Stomach (tissue), 8 donors: ENCODE measurements at regions not wholly inside any gene's neighbourhood (a gene's known extent, or its start where the extent isn't known, plus 50 kb on each side); places are given as distances from the start of the nearest gene placed in this dataset.

Experiments used
- DNase-seq, 2 donors: peaks; one replicate each; pipeline versions ENCODE4 v3.0.0 to v3.0.0-alpha.2; 2013 to 2019
- H3K27ac ChIP-seq, 5 donors: fragments of 200-600 bp in 4 of 5; sonication (generic) in 4 of 5; one replicate each; pipeline ENCODE4 v1.5.1; 2013 to 2019; ENCODE audit warnings: mild to moderate bottlenecking in 1 of 5, moderate library complexity in 1 of 5
- H3K27me3 ChIP-seq, 3 donors: fragments of 200-600 bp; sonication (generic); one replicate each; pipeline ENCODE4 v1.5.1; 2017 to 2019; ENCODE audit warnings: mixed run types in 1 of 3
- H3K36me3 ChIP-seq, 4 donors: fragments of 200-600 bp; sonication (generic); 1 replicate in 3 of 4; 2 replicates in 1 of 4; pipeline ENCODE4 v1.5.1; 2016 to 2019
- H3K4me1 ChIP-seq, 4 donors: fragments of 200-600 bp; sonication (generic); one replicate each; pipeline ENCODE4 v1.5.1; 2016 to 2019
- H3K4me3 ChIP-seq, 4 donors: fragments of 200-600 bp; sonication (generic) in 3 of 4; one replicate each; pipeline ENCODE4 v1.5.1; 2016 to 2019; ENCODE audit warnings: mild to moderate bottlenecking in 1 of 4
- H3K9me3 ChIP-seq, 4 donors: fragments of 200-600 bp; sonication (generic); one replicate each; pipeline ENCODE4 v1.5.1; 2016 to 2019
- CTCF ChIP-seq, 7 experiments: fragments of 450-650 bp in 4 of 7; fragments of 200-600 bp in 3 of 7; sonication (generic) in 3 of 7; IDR thresholded peaks; one replicate each; pipeline ENCODE4 v1.5.1; 2016 to 2019; ENCODE audit warnings: antibody characterized with exemption in 7 of 7, control low read depth in 2 of 7, mild to moderate bottlenecking in 1 of 7
- EP300 ChIP-seq: sonication (generic); formaldehyde crosslinking; IDR thresholded peaks from one replicate; pipeline ENCODE4 v1.6.1; 2017; ENCODE audit warnings: antibody characterized with exemption
- POLR2A ChIP-seq, 4 donors: fragments of 450-650 bp; IDR thresholded peaks; one replicate each; pipeline ENCODE4 v1.6.1; 2016; ENCODE audit warnings: antibody characterized with exemption in 4 of 4, control low read depth in 2 of 4, mild to moderate bottlenecking in 1 of 4, moderate library complexity in 1 of 4
- POLR2AphosphoS5 ChIP-seq, 3 donors: sonication (generic); formaldehyde crosslinking; IDR thresholded peaks; one replicate each; pipeline ENCODE4 v1.6.1; 2016; ENCODE audit warnings: antibody characterized with exemption in 3 of 3
- WGBS, 5 donors: extraction: QIAGEN DNeasy Blood & Tissue Kit in 3 of 5; methylation state at CpG; one replicate each; pipeline versions ENCODE4 v1.1.5 to v1.1.7; 2013 to 2018; 5-methylcytosine and 5-hydroxymethylcytosine counted together
- intact Hi-C: fragments of 100-400 bp; cut with DNase I; formaldehyde crosslinking; loops from one replicate; pipeline ENCODE4 v1.15.1; 2023; ENCODE audit warnings: low total_unique reads
- donor health status: healthy with polysubstance abuse.
- donor health status: Bipolar disorder and iron deficiency.
- donor health status: healthy.

GRCh38 chr6:165827190-165827518, 164.1 kb upstream of the PDE10A start:
- DNase-seq = no peak
- Histone ChIP-seq H3K9me3 (no peaks in the 10 kb centered on the region), H3K4me1 (no peaks in the 10 kb centered on the region), H3K27me3 (no peaks in the 10 kb centered on the region), H3K27ac (no peak overlapping the region), H3K4me3 (no peak overlapping the region), H3K36me3 (no peaks in the 10 kb centered on the region)
- TF ChIP-seq POLR2AphosphoS5 (IDR thresholded peaks at IDR 0.05) = no peak
- TF ChIP-seq POLR2A (IDR thresholded peaks at IDR 0.05) = no peak
- no peak for TF ChIP-seq EP300
- TF ChIP-seq CTCF (IDR thresholded peaks at IDR 0.05) = no peak
- intact Hi-C loops = no loop called here
- WGBS, 5 donors = 94 to 96% (median 95%) methylated on average over 16 to 19 of the region's 19 CpGs

DNA sequence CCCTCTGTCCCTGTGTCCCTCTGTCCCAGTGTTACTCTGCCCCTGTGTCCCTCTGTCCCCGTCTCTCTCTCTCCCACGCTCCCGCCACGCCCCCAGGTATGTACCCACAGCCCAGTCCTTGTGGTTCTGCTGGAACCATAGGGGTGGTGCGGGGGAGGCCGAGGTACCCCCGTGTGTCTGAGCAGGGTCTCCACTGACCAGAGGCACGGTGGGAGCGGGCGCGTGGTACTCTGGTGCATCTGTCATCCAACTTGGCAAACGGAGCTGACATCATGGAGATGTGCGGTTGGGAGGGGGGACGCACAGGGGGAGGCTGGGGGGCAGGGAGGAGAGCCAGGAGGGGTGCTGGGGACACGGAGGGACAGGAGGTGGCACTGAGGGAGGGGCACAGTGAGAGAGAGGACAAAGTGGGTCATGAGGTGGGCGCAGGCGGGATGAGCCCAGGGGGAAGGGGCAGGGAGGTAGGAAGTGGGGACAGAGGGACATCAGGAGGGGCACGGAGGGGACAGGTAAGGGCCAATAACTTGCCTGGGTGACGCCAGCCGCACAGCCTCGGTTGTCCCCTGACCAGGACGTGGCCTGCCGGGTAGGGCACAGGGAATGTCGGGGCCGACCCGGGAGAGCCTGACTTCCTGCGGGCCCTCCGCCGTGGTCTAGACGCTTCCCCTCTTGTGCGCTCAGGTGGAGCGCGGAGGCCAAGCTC, 163.6 kb upstream of the PDE10A start:
- Histone ChIP-seq H3K4me1 (no peaks in the 10 kb centered on the region), H3K9me3 (no peaks in the 10 kb centered on the region), H3K4me3 (no peak overlapping the region), H3K27me3 (no peaks in the 10 kb centered on the region), H3K27ac (no peak overlapping the region), H3K36me3 (no peaks in the 10 kb centered on the region)
- WGBS, 5 donors = 93 to 95% (median 94%) methylated on average over 29 to 33 of the region's 33 CpGs
- no peak for DNase-seq
- TF ChIP-seq CTCF (IDR thresholded peaks at IDR 0.05) (no peak), POLR2AphosphoS5 (IDR thresholded peaks at IDR 0.05) (no peak), EP300 (no peak), POLR2A (IDR thresholded peaks at IDR 0.05) (no peak)
- intact Hi-C loops = no loop called here

GRCh38 chr6:165825256-165825815, 162.3 kb upstream of the PDE10A start:
- DNase-seq = no peak
- H3K4me1 ChIP-seq = no peaks in the 10 kb centered on the region
- H3K27ac ChIP-seq = no peak overlapping the region
- no peaks in the 10 kb centered on the region for H3K9me3 ChIP-seq
- TF ChIP-seq POLR2A (IDR thresholded peaks at IDR 0.05) (no peak), EP300 (no peak), CTCF (IDR thresholded peaks at IDR 0.05) (no peak)
- H3K27me3 ChIP-seq = peaks cover 0 to 13% (median 0%) of the 10 kb centered on the region in 3 donors
- H3K36me3 ChIP-seq = no peaks in the 10 kb centered on the region
- no peak overlapping the region for H3K4me3 ChIP-seq
- 74 to 85% (median 79%) methylated on average over 9 of the region's 9 CpGs for WGBS, 5 donors
- intact Hi-C loops = no loop called here

DNA sequence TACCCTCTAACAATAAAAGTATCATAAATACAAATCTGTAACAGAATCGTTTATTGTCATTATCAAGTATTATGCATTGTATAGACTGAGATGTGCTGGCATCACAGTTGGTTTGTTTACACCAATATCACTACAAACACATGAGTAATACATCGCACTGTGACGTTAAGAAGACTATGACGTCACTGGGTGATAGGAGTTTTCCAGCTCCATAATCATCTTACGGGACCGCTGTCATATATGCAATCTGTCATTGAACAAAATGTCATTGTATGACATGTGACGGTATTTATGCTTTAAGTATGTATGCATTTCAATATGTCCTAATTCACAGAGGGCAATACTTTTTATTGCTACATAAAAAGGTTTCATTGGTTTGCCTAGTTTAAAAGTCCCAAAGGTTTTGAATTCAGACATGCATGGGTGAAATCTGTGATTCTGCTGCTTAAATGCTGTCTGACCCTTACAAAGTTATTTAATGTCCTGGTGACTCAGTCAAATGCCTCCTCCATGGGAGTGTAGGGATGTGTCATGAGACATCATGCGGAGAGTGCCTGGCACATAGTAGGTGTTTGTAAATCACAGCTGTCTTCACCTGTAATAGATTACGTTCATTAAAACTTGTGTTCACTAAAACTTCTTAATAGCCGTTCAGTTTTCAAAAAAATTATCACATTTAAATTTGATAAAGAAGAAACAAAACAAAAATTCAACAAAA, 160.7 kb upstream of the PDE10A start:
- no peak for DNase-seq
- TF ChIP-seq POLR2A (IDR thresholded peaks at IDR 0.05) (no peak), POLR2AphosphoS5 (IDR thresholded peaks at IDR 0.05) (no peak), EP300 (no peak), CTCF (IDR thresholded peaks at IDR 0.05) (no peak)
- Histone ChIP-seq H3K27me3 (peaks cover 0 to 25% (median 5%) of the 10 kb centered on the region in 3 donors), H3K4me3 (no peak overlapping the region), H3K9me3 (no peaks in the 10 kb centered on the region), H3K4me1 (peaks cover 0 to 6% (median 0%) of the 10 kb centered on the region in 4 donors), H3K36me3 (no peaks in the 10 kb centered on the region), H3K27ac (no peak overlapping the region)
- WGBS, 5 donors = 88 to 92% (median 90%) methylated on average over 10 of the region's 10 CpGs
- intact Hi-C loops = no loop called here
